Astrocyte (in vitro differentiated cells and primary cell): ENCODE measurements at regions not wholly inside any gene's neighbourhood (a gene's known extent, or its start where the extent isn't known, plus 50 kb on each side); places are given as distances from the start of the nearest gene placed in this dataset.
"Not testable (repeated sequence)": the region's sequence is repeated elsewhere in the genome, so short reads cannot be mapped to it uniquely, and the experiment has no call there.

Experiments used
- DNase-seq: peaks from one replicate; pipeline ENCODE4 v3.0.0-alpha.2; 2010; ENCODE audit warnings: low read depth
- FAIRE-seq: peaks from 2 replicates; lab custom pipeline; 2011; peaks lifted over from hg19 to GRCh38; lab: Jason Lieb, UNC
- H2AFZ ChIP-seq: 2 replicates; pipeline ENCODE4 v1.6.0; 2012; ENCODE audit warnings: low read depth, low read length, inconsistent platforms
- H3K27ac ChIP-seq: 2 replicates; pipeline ENCODE4 v1.5.1; 2011; ENCODE audit warnings: low read depth, low read length, inconsistent platforms
- H3K27me3 ChIP-seq: 2 replicates; pipeline ENCODE4 v1.6.0; 2011; ENCODE audit warnings: low read length, inconsistent platforms; ENCODE audit not compliant: insufficient read depth
- H3K36me3 ChIP-seq: 2 replicates; pipeline ENCODE4 v1.5.1; 2011; ENCODE audit warnings: low read length, inconsistent platforms; ENCODE audit not compliant: insufficient read depth
- H3K4me1 ChIP-seq: 2 replicates; pipeline ENCODE4 v1.5.1; 2011; ENCODE audit warnings: low read length, inconsistent platforms; ENCODE audit not compliant: insufficient read depth
- H3K4me2 ChIP-seq: 2 replicates; pipeline ENCODE4 v1.6.0; 2012; ENCODE audit warnings: low read length, inconsistent platforms
- H3K4me3 ChIP-seq: 2 replicates; pipeline ENCODE4 v1.5.1; 2011; ENCODE audit warnings: low read depth, mild to moderate bottlenecking, low read length, inconsistent platforms; ENCODE audit not compliant: insufficient read depth
- H3K79me2 ChIP-seq: 2 replicates; pipeline ENCODE4 v1.6.0; 2012; ENCODE audit warnings: mild to moderate bottlenecking, low read length, inconsistent platforms; ENCODE audit not compliant: insufficient read depth
- H3K9ac ChIP-seq: 2 replicates; pipeline ENCODE4 v1.6.0; 2012; ENCODE audit warnings: mild to moderate bottlenecking, low read length, inconsistent platforms
- H3K9me3 ChIP-seq: 2 replicates; pipeline ENCODE4 v1.5.1; 2012; ENCODE audit warnings: low read depth, mild to moderate bottlenecking, low read length, inconsistent platforms; ENCODE audit not compliant: insufficient read depth
- H4K20me1 ChIP-seq: 2 replicates; pipeline ENCODE4 v1.6.0; 2012; ENCODE audit warnings: low read length, inconsistent platforms; ENCODE audit not compliant: insufficient read depth
- H3K27ac Mint-ChIP-seq: one replicate; pipeline ENCODE4 v1.8.0; 2021; ENCODE audit warnings: mild to moderate bottlenecking, mixed read lengths; ENCODE audit not compliant: unreplicated experiment
- H3K27me3 Mint-ChIP-seq: one replicate; pipeline ENCODE4 v1.8.0; 2021; ENCODE audit warnings: low read depth, mixed read lengths; ENCODE audit not compliant: unreplicated experiment
- H3K36me3 Mint-ChIP-seq: one replicate; pipeline ENCODE4 v1.8.0; 2021; ENCODE audit warnings: low read depth, mixed read lengths; ENCODE audit not compliant: unreplicated experiment
- H3K4me1 Mint-ChIP-seq: one replicate; pipeline ENCODE4 v1.8.0; 2021; ENCODE audit warnings: low read depth, mixed read lengths; ENCODE audit not compliant: unreplicated experiment
- H3K4me3 Mint-ChIP-seq: one replicate; pipeline ENCODE4 v1.8.0; 2021; ENCODE audit warnings: mild to moderate bottlenecking, moderate library complexity, mixed read lengths; ENCODE audit not compliant: unreplicated experiment
- H3K9me3 Mint-ChIP-seq: one replicate; pipeline ENCODE4 v1.8.0; 2021; ENCODE audit warnings: mild to moderate bottlenecking, mixed read lengths; ENCODE audit not compliant: unreplicated experiment
- EZH2 ChIP-seq: IDR thresholded peaks from 2 replicates; pipeline ENCODE4 v1.6.1; 2012; ENCODE audit warnings: mild to moderate bottlenecking, low read length, inconsistent platforms; ENCODE audit not compliant: insufficient read depth
- TF ChIP-seq, protein P1 (sequence below): IDR thresholded peaks from 2 replicates; pipeline ENCODE4 v1.5.1; 2011; ENCODE audit warnings: low read depth, mild to moderate bottlenecking, inconsistent platforms, low read length, moderate library complexity; ENCODE audit not compliant: insufficient read depth

DNA sequence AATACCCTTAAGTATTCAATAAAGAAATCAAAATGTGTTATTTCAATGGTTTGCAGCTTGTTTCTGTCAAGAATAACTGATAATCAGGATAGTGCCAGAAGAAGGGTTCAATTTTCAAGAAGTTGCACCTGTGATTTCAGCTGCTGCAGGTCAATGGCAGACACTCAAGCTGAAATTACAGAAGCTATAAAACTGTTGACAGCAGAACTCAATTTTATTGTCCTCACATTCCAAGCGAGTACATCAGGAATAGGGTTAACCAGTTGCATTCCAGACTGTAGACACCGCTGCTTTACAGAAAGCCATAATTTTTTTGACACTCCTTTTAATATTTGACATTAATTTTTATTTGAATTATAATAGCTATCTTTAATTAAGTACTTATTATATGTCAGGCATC is 364.1 kb downstream of the CGGBP1 start:
- H4K20me1 ChIP-seq: no peaks in the 10 kb centered on the region
- no peaks in the 10 kb centered on the region for H3K36me3 Mint-ChIP-seq

DNA sequence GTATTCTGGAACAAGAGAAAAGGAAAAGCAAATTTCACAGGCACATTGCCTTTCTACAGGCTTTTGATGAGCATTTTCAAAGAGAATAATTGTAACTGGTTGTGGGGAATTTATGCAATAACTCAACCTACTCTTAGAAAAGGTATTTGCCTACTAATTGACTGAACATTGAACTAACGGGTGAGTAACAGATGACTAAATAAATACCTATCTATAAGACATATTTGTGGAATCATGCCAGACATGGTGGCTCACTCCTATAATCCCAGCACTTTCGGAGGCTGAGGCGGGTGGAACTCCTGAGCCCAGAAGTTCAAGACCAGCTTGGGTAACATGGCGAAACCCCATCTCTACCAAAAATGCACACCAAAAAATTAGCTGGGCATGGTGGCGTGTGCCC is 367.7 kb downstream of the CGGBP1 start:
- no peak for FAIRE-seq
- H3K4me3 Mint-ChIP-seq: no peak overlapping the region
- no peaks in the 10 kb centered on the region for H3K36me3 ChIP-seq
- no peak for TF ChIP-seq EZH2
- TF ChIP-seq, protein P1, sequence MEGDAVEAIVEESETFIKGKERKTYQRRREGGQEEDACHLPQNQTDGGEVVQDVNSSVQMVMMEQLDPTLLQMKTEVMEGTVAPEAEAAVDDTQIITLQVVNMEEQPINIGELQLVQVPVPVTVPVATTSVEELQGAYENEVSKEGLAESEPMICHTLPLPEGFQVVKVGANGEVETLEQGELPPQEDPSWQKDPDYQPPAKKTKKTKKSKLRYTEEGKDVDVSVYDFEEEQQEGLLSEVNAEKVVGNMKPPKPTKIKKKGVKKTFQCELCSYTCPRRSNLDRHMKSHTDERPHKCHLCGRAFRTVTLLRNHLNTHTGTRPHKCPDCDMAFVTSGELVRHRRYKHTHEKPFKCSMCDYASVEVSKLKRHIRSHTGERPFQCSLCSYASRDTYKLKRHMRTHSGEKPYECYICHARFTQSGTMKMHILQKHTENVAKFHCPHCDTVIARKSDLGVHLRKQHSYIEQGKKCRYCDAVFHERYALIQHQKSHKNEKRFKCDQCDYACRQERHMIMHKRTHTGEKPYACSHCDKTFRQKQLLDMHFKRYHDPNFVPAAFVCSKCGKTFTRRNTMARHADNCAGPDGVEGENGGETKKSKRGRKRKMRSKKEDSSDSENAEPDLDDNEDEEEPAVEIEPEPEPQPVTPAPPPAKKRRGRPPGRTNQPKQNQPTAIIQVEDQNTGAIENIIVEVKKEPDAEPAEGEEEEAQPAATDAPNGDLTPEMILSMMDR: no peak
- H3K4me2 ChIP-seq: no peak overlapping the region
- H3K9me3 Mint-ChIP-seq: no peaks in the 10 kb centered on the region
- no peaks in the 10 kb centered on the region for H3K9me3 ChIP-seq
- no peak for DNase-seq
- H3K4me3 ChIP-seq: no peak overlapping the region
- H3K4me1 Mint-ChIP-seq: no peaks in the 10 kb centered on the region
- H3K79me2 ChIP-seq: no peaks in the 10 kb centered on the region
- H4K20me1 ChIP-seq: no peaks in the 10 kb centered on the region
- no peaks in the 10 kb centered on the region for H3K36me3 Mint-ChIP-seq
- H2AFZ ChIP-seq: no peak overlapping the region
- H3K27me3 Mint-ChIP-seq: no peaks in the 10 kb centered on the region
- H3K27ac ChIP-seq: no peak overlapping the region
- H3K4me1 ChIP-seq: no peaks in the 10 kb centered on the region
- no peak overlapping the region for H3K27ac Mint-ChIP-seq
- H3K9ac ChIP-seq: no peak overlapping the region
- H3K27me3 ChIP-seq: no peaks in the 10 kb centered on the region

More for the DNA sequence above, 364.1 kb downstream of the CGGBP1 start:
- H3K79me2 ChIP-seq: no peaks in the 10 kb centered on the region
- H3K36me3 ChIP-seq: no peaks in the 10 kb centered on the region
- H3K4me1 ChIP-seq: no peaks in the 10 kb centered on the region
- no peak overlapping the region for H3K9ac ChIP-seq
- H3K4me3 ChIP-seq: no peak overlapping the region
- no peak overlapping the region for H3K27ac ChIP-seq
- Mint-ChIP-seq H3K4me1 (no peaks in the 10 kb centered on the region), H3K27me3 (no peaks in the 10 kb centered on the region), H3K4me3 (no peak overlapping the region), H3K9me3 (no peaks in the 10 kb centered on the region), H3K27ac (no peak overlapping the region)
- H3K27me3 ChIP-seq: no peaks in the 10 kb centered on the region
- no peak overlapping the region for H2AFZ ChIP-seq
- DNase-seq (no peak), FAIRE-seq (no peak)
- TF ChIP-seq, protein P1: no peak
- TF ChIP-seq EZH2: no peak
- H3K4me2 ChIP-seq: no peak overlapping the region
- H3K9me3 ChIP-seq: no peaks in the 10 kb centered on the region

DNA sequence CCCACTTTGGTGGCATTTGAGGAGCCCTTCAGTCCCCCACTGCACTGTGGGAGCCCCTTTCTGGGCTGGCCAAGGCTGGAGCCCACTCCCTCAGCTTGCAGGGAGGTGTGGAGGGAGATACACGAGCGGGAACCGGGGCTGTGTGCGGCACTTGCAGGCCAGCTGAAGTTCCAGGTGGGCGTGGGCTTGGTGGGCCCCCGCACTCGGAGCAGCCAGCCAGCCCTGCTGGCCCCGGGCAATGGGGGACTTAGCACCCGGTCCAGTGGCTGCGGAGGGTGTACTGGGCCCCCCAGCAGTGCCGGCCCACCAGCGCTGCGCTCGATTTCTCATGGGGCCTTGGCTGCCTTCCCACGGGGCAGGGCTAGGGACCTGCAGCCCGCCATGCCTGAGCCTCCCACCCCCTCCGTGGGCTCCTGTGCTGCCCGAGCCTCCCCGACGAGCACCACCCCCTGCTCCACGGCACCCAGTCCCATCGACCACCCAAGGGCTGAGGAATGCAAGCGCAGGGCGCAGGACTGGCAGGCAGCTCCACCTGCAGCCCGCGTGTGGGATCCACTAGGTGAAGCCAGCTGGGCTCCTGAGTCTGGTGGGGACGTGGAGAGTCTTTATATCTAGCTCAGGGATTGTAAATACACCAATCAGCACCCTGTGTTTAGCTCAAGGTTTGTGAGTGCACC is 379.7 kb downstream of the CGGBP1 start:
- not testable (repeated sequence) for H3K4me1 ChIP-seq, H3K27ac Mint-ChIP-seq, FAIRE-seq, H3K27ac ChIP-seq, H3K27me3 ChIP-seq, H2AFZ ChIP-seq, H3K27me3 Mint-ChIP-seq, H4K20me1 ChIP-seq, H3K36me3 ChIP-seq, H3K79me2 ChIP-seq, H3K4me3 ChIP-seq, H3K4me2 ChIP-seq, H3K9me3 Mint-ChIP-seq, H3K36me3 Mint-ChIP-seq, H3K4me3 Mint-ChIP-seq, H3K4me1 Mint-ChIP-seq, H3K9ac ChIP-seq, DNase-seq, H3K9me3 ChIP-seq
